HG02763 (cell line): ENCODE measurements at regions not wholly inside any gene's neighbourhood (a gene's known extent, or its start where the extent isn't known, plus 50 kb on each side); places are given as distances from the start of the nearest gene placed in this dataset.

Experiments used
- ATAC-seq: cut with Tn5 transposase; IDR thresholded peaks from one replicate; pipeline ENCODE4 v1.9.1; 2021; ENCODE audit warnings: mild to moderate bottlenecking, moderate library complexity; ENCODE audit not compliant: unreplicated experiment

DNA sequence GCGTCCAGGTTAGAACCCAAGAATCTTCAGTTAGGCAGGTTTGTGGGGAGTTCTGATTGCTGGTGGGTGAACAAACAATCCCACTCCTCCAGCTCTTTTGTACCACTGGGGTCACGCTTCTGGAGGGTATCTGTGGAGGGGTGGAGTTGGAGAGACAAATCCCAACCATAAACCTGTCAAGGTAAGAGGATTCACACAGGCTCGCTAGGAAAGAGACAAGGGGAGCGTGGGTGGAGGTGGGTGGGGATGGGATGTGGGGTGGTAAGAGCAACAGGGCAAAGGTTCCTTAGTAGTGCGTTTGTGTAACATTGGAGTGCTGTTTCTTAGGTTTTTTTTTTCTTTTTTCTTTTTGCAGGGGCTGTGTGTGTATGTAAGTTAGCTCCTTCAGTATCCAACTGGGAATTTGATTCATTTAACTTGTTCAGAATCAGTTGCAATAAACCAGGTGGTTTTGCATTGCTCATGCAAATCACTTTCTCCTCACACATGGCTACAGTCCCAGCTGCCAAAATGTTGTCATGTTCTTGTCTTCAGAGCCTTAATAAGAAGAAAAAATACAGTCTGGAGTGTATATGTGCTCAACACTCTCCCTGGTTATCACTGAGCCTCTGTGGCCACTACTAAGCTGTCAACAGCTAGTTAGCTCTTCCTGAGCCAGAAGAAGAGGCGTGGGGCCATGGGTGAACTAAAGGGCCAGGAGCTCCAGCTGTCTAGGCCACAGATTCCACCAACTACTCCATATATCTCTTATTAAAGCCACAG is 164.0 kb upstream of the RAD23B start:
- no peak for ATAC-seq

DNA sequence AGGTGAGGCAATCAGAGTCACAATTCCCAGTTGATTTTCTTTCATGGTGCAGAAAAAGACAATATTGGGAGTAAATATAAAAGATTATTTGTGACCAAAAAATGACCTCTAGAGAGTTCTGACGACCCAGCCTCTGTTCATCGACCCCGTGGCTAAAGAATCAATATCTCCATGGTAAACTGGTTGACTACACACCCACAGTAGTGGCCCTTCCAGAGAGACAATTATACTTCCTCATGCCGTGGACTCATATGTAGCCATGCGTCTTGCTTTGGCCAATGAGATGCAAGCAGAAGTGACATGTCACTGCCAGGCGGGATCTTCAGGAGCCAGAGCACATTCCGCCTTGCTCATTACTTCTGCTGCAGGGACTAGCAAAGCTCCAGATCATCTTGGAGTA is 163.3 kb upstream of the RAD23B start:
- ATAC-seq: no peak

DNA sequence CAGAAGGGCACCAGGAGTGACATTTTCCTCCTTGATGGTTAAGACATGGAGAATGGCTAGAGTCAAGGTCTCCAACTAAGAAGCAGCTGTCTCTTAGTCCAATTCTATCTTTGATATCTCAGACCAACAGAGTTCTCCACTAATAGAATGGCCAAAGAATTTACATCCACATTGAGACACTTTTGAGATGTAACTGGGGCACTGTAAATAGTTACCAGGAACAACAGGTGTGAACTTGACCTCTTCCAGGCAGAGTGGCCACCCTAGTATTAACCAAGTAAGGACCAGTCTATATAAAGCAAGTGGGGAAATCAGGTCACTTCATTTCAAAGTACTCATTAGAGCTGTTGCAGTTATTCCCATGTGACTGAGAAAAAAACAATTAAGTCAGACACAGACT is 159.7 kb upstream of the RAD23B start:
- ATAC-seq: no peak

- ATAC-seq: no peak
Measured at GRCh38 chr9:107127608-107128007, 155.5 kb upstream of the RAD23B start.

- no peak for ATAC-seq
Measured at GRCh38 chr9:107131108-107131799, 151.8 kb upstream of the RAD23B start.

GRCh38 chr9:107136296-107136695 is 146.8 kb upstream of the RAD23B start:
- ATAC-seq: no peak

GRCh38 chr9:107137495-107138202 is 145.4 kb upstream of the RAD23B start:
- peak; percentile 49 for ATAC-seq

DNA sequence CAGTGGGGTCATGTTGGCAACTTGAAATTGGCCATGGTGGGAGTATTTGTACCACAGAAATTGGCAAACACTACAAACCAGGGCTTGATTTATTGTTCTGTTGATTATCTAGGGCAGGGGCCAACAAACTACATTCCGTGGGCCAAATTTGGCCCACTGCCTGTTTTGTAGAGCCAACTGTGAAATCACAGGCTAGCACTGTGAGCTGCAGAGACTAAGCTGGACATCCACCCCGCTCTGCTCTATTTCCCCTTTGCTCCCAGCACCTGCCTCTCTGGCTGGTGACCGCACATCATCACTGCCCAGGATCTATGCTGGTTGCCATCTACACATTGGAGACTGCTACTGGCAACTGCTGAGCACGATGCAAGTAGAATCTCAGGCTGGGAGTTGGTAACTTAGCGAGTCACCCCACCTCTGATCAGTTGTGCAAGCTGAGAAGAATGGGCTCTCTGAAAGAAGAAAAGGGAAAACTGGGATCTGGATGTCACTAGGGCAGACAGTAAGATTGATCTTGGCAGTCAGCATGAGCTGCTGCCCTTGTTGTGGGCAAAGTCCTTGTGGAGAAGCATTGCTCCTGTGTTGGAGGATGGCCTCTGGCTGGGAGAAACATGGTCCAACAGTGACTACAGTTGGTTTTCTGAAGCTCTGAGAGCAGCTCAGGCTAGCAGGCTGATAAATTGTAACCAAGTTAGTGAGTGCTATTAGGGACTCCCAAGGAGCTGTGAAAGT is 144.7 kb upstream of the RAD23B start:
- no peak for ATAC-seq

- no peak for ATAC-seq
Measured at GRCh38 chr9:107141967-107142366, 141.1 kb upstream of the RAD23B start.

DNA sequence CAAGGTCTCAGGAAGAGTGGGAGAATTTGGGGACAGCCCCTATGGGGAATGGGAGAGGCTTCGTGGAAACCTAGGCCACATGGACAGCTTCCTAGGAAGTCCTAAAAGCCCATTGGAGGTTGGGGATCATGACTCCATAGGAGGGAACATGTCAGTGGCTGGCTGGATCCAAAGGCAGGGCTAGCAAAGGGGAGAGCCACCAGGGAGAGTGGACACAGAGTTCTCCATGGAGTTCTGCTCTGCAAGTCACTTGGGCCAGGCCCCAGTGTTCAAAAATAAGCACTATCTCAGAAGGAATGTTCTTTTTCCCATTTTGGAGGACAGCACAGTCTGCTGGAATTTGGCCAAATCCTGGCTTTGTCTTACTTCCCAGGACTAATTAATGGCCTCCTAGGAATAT is 140.6 kb upstream of the RAD23B start:
- no peak for ATAC-seq

DNA sequence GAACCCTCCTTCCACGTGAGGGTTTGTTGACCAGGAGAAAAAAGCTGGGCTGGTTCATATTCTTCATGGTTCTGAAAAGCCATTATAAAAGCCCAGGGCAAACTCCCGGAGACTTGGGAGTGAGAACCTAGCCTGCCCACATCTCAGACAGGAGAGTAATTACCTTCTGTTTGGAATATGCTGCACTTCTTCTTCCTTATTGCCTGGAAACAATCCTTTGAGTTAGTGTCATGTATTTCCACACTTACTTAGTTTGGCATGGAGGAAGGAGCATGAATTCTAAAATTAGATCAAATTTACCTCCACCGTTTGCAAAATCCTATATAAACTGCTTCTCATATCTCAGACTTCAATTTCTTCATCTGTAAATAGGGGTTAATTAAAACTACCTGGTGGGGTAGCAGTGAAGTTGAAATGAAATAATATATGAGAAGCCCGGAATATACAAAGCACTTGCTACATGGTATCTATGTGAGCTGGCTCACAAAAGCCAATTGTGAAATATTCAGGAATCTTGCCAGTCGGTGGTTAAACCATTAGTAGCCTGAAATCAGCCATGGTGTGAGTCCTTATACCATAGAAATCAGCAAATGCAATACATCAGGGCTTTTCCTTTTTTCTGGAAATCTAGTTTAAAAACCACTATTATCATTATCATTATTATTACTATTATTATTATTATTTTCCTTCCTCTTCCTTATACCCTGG is 140.0 kb upstream of the RAD23B start:
- no peak for ATAC-seq

- ATAC-seq: no peak
Measured at GRCh38 chr9:107144475-107144874, 138.6 kb upstream of the RAD23B start.

DNA sequence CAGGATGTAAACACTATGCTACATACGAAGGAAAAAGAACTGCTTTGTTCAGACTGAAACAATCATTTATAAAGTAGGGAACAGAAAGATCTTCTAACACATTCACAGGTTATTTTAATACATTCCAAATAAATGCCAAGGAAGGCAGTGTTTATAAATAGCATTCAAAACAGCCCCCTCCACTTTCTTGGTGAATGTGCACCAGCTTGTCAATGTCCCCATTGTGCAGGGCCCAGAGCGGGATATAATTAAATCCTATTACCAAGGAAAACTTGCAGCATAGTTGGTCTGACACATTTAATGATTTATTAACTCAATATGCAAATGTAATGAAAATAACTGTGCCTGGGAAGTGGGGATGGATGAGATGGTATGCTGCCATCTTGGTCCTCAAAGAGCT is 135.9 kb upstream of the RAD23B start:
- ATAC-seq: no peak

DNA sequence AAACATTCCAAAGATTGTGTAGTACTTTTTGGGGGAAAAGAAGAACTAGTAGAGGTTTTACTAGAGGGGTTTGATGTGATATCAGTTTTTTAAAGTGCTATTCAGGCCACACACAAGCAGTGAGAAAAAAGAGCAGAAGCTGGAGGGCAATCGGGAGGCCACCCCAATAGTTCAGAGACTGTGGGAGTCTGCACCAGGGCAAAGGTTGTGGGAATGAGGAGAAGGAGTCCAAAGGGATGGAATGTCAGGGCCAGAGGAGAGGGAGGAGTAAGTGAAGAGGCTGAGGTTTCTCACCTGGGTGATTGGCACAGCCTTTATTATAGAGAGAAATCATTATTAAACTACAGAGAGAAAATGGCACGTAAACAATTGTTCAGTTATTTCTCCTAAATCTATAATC is 134.9 kb upstream of the RAD23B start:
- ATAC-seq: no peak

DNA sequence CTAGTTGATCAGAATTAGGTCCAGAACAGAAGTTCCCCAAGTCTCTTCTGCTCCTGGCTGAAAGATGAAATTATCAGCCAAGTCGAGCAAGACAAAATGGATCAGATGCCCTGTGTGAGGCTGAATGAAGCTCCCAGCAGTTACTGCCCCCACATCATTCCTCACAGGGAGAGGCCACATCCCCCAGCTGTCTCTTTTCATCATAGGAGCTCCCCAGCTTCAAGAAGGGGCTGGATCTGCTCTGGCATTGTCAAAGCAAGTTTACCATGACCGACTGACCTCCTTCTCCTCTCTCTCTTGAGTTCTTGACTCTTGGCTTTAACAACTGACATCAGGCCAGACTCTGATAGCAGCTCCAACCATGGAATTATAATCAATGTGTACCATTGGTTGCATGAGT is 133.3 kb upstream of the RAD23B start:
- no peak for ATAC-seq

DNA sequence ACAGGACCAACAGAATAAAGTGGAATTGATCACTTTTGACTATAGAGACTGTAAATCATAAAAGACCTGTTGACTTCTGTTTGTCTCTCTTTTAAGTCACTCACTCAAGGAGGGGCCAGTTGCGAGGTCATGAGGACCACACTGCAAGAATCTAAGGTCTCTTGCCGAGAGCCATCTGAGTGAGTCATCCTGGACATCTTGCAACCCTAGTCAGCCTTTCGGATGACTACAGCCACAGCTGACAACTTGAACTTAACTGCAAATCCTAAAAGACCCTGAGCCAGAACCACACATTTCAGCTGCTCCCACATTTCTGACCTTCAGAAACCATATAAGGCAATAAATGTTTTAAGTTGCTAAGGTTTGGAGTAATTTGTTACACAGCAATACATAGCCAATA is 129.7 kb upstream of the RAD23B start:
- ATAC-seq: no peak

- ATAC-seq: no peak
Measured at GRCh38 chr9:107154291-107154690, 128.8 kb upstream of the RAD23B start.

DNA sequence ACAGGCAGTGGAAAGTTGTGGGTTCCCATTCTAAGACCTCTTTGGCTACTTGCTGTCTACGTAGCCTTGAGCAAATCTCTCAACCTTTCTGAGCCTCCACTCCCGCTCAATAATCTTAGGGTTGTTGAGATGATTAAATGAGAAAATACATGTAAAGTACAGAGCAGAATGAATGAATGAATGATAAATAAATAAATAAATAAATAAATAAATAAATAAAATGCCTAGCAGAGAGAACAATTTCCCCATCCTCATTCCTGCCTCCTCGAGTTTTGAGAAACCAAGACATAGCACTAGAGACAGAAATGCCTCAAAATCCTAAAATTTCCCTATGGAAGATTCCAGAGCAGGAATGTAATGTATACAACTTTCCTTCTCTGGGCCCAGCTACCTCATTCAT is 128.3 kb upstream of the RAD23B start:
- ATAC-seq: no peak

GRCh38 chr9:107155244-107155817 is 127.7 kb upstream of the RAD23B start:
- ATAC-seq: no peak

DNA sequence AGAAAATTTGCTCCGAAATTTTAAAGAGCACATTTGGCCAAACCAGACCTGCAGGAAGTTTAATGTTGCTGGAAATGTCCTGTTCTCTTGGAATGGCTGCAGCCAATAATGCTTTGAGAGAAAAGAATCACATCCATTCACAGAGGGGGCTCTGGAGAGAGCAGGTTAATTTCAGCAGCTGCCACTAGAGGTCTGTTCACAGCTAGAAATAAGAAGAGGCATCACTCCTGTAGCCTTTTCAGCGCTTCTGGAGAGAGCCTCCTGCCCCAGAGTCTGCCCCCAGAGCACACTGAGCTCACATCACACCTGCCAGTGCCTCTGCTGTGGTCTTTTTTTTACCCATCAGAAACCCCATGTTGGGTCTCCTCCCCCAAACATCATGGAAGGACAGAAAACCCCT is 124.8 kb upstream of the RAD23B start:
- no peak for ATAC-seq
